Osteoblast (primary cell): ENCODE measurements at regions not wholly inside any gene's neighbourhood (a gene's known extent, or its start where the extent isn't known, plus 50 kb on each side); places are given as distances from the start of the nearest gene placed in this dataset.

Source experiments
- DNase-seq: peaks from one replicate; pipeline ENCODE4 v3.0.0; 2011; ENCODE audit warnings: low spot score, mixed read lengths; ENCODE audit not compliant: insufficient read length; ENCODE audit errors: missing footprints
- H2AFZ ChIP-seq: 2 replicates; pipeline ENCODE4 v1.6.0; 2011; ENCODE audit warnings: mild to moderate bottlenecking, low read length
- H3K27ac ChIP-seq: 2 replicates; pipeline ENCODE4 v1.5.1; 2011; ENCODE audit warnings: mild to moderate bottlenecking, low read depth, low read length, moderate library complexity
- H3K27me3 ChIP-seq: 2 replicates; pipeline ENCODE4 v1.6.0; 2012; ENCODE audit warnings: mild to moderate bottlenecking, control low read depth, inconsistent platforms, low read length, moderate library complexity; ENCODE audit not compliant: insufficient read depth
- H3K36me3 ChIP-seq: 2 replicates; pipeline ENCODE4 v1.5.1; 2011; ENCODE audit warnings: mild to moderate bottlenecking, low read length, control low read depth, moderate library complexity; ENCODE audit not compliant: insufficient read depth
- H3K4me1 ChIP-seq: 2 replicates; pipeline ENCODE4 v1.5.1; 2011; ENCODE audit warnings: mild to moderate bottlenecking, low read length, control low read depth, moderate library complexity; ENCODE audit not compliant: insufficient read depth
- H3K4me2 ChIP-seq: 2 replicates; pipeline ENCODE4 v1.6.0; 2011; ENCODE audit warnings: mild to moderate bottlenecking, low read length; ENCODE audit not compliant: insufficient read depth
- H3K4me3 ChIP-seq: fragments of 200-600 bp; sonication (generic); 3 replicates; pipeline ENCODE4 v1.5.1; 2012; ENCODE audit warnings: mild to moderate bottlenecking, low read length, inconsistent platforms; ENCODE audit not compliant: insufficient read depth
- H3K79me2 ChIP-seq: 2 replicates; pipeline ENCODE4 v1.6.0; 2012; ENCODE audit warnings: mild to moderate bottlenecking, low read length, control low read depth, inconsistent platforms; ENCODE audit not compliant: insufficient read depth
- H3K9me3 ChIP-seq: 2 replicates; pipeline ENCODE4 v1.5.1; 2011; ENCODE audit warnings: low read depth, low read length, control low read depth
- H4K20me1 ChIP-seq: 2 replicates; pipeline ENCODE4 v1.6.0; 2012; ENCODE audit warnings: mild to moderate bottlenecking, low read length, control low read depth; ENCODE audit not compliant: insufficient read depth
- CTCF ChIP-seq: IDR thresholded peaks from 2 replicates; pipeline ENCODE4 v1.5.1; 2011; ENCODE audit warnings: mild to moderate bottlenecking, low read depth, low read length, moderate library complexity; ENCODE audit errors: extremely low read depth

- no peaks in the 10 kb centered on the region for H3K79me2 ChIP-seq
- H3K4me1 ChIP-seq = no peaks in the 10 kb centered on the region
- no peak overlapping the region for H3K27ac ChIP-seq
- H3K4me2 ChIP-seq = no peak overlapping the region
- no peak for DNase-seq
- no peaks in the 10 kb centered on the region for H3K36me3 ChIP-seq
- TF ChIP-seq CTCF = no peak
- no peaks in the 10 kb centered on the region for H4K20me1 ChIP-seq
- peaks cover 3% of the 10 kb centered on the region for H3K9me3 ChIP-seq
- no peak overlapping the region for H2AFZ ChIP-seq
- no peaks in the 10 kb centered on the region for H3K27me3 ChIP-seq
- no peak overlapping the region for H3K4me3 ChIP-seq
These were observed 310.2 kb downstream of the YTHDC2 start for GRCh38 chr5:113823696-113824095.

GRCh38 chr5:113824307-113824706 is 310.8 kb downstream of the YTHDC2 start:
- H3K4me3 ChIP-seq = no peak overlapping the region
- no peak for DNase-seq
- H2AFZ ChIP-seq = no peak overlapping the region
- H3K36me3 ChIP-seq = no peaks in the 10 kb centered on the region
- no peaks in the 10 kb centered on the region for H3K4me1 ChIP-seq
- no peaks in the 10 kb centered on the region for H3K27me3 ChIP-seq
- no peaks in the 10 kb centered on the region for H3K79me2 ChIP-seq
- H3K27ac ChIP-seq = no peak overlapping the region
- H4K20me1 ChIP-seq = no peaks in the 10 kb centered on the region
- no peak overlapping the region for H3K4me2 ChIP-seq
- H3K9me3 ChIP-seq = peaks cover 3% of the 10 kb centered on the region
- no peak for TF ChIP-seq CTCF

- no peak for TF ChIP-seq CTCF
- DNase-seq = no peak
- H3K27me3 ChIP-seq = no peaks in the 10 kb centered on the region
These were observed 311.7 kb downstream of the YTHDC2 start for GRCh38 chr5:113825176-113825575.

GRCh38 chr5:113846941-113847340 is 333.4 kb downstream of the YTHDC2 start:
- no peak overlapping the region for H3K4me2 ChIP-seq
- no peak overlapping the region for H3K27ac ChIP-seq
- no peak for TF ChIP-seq CTCF
- H3K9me3 ChIP-seq = no peaks in the 10 kb centered on the region
- no peak for DNase-seq
- no peaks in the 10 kb centered on the region for H3K36me3 ChIP-seq
- no peak overlapping the region for H2AFZ ChIP-seq
- no peak overlapping the region for H3K4me3 ChIP-seq
- no peaks in the 10 kb centered on the region for H3K4me1 ChIP-seq
- no peaks in the 10 kb centered on the region for H4K20me1 ChIP-seq
- H3K79me2 ChIP-seq = no peaks in the 10 kb centered on the region
- no peaks in the 10 kb centered on the region for H3K27me3 ChIP-seq

More at GRCh38 chr5:113825176-113825575, 311.7 kb downstream of the YTHDC2 start:
- Histone ChIP-seq H3K4me1 (no peaks in the 10 kb centered on the region), H3K9me3 (peaks cover 3% of the 10 kb centered on the region), H3K27ac (no peak overlapping the region), H3K4me3 (no peak overlapping the region), H3K79me2 (no peaks in the 10 kb centered on the region), H3K36me3 (no peaks in the 10 kb centered on the region), H4K20me1 (no peaks in the 10 kb centered on the region), H3K4me2 (no peak overlapping the region), H2AFZ (no peak overlapping the region)
